GM12892 (cell line): ENCODE measurements at regions not wholly inside any gene's neighbourhood (a gene's known extent, or its start where the extent isn't known, plus 50 kb on each side); places are given as distances from the start of the nearest gene placed in this dataset.

Experiments used
- POLR2A ChIP-seq: IDR thresholded peaks from 2 replicates; pipeline ENCODE4 v1.6.1; 2011; ENCODE audit warnings: low read depth, low read length, control low read depth
- POLR2AphosphoS5 ChIP-seq: IDR thresholded peaks from 2 replicates; pipeline ENCODE4 v1.6.1; 2011; ENCODE audit warnings: low read depth, low read length, control low read depth

GRCh38 chr5:66326276-66326675, 182.2 kb downstream of the SREK1 start:
- TF ChIP-seq POLR2A (no peak), POLR2AphosphoS5 (no peak)
